SU-DHL-6 (cell line): ENCODE measurements at regions not wholly inside any gene's neighbourhood (a gene's known extent, or its start where the extent isn't known, plus 50 kb on each side); places are given as distances from the start of the nearest gene placed in this dataset.

Source experiments
- EZH2phosphoT487 ChIP-seq: fragments of 200-600 bp; sonication (generic), shearing (Covaris generic); conservative IDR thresholded peaks from 2 replicates; pipeline ENCODE4 v1.6.1; 2018; ENCODE audit warnings: mild to moderate bottlenecking, antibody characterized with exemption, low read length, moderate library complexity, mixed read lengths
- TF ChIP-seq, protein P1 (sequence below): fragments of 200-600 bp; sonication (generic); IDR thresholded peaks from one replicate; pipeline ENCODE4 v1.5.1; 2017; ENCODE audit warnings: antibody characterized with exemption, mild to moderate bottlenecking, low read length, moderate library complexity; ENCODE audit not compliant: insufficient read depth, poor library complexity, severe bottlenecking

GRCh38 chr7:46421441-46422230 is 500.6 kb upstream of the IGFBP3 start:
- TF ChIP-seq, protein P1, sequence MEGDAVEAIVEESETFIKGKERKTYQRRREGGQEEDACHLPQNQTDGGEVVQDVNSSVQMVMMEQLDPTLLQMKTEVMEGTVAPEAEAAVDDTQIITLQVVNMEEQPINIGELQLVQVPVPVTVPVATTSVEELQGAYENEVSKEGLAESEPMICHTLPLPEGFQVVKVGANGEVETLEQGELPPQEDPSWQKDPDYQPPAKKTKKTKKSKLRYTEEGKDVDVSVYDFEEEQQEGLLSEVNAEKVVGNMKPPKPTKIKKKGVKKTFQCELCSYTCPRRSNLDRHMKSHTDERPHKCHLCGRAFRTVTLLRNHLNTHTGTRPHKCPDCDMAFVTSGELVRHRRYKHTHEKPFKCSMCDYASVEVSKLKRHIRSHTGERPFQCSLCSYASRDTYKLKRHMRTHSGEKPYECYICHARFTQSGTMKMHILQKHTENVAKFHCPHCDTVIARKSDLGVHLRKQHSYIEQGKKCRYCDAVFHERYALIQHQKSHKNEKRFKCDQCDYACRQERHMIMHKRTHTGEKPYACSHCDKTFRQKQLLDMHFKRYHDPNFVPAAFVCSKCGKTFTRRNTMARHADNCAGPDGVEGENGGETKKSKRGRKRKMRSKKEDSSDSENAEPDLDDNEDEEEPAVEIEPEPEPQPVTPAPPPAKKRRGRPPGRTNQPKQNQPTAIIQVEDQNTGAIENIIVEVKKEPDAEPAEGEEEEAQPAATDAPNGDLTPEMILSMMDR, result no peak
- no peak for TF ChIP-seq EZH2phosphoT487
